T-helper 2 cell treated with Interferon-gamma antibody and Interleukin-4, amounts not matched to agents 100 ng/mL and 5 ng/mL, for 36 hours (primary cell): ENCODE measurements at regions not wholly inside any gene's neighbourhood (a gene's known extent, or its start where the extent isn't known, plus 50 kb on each side); places are given as distances from the start of the nearest gene placed in this dataset.

Source experiments
- intact Hi-C: fragments of 100-400 bp; cut with micrococcal nuclease; formaldehyde crosslinking; loops from one replicate; pipeline ENCODE4 v1.15.1; 2023

GRCh38 chr2:129654331-129654730 is 325.1 kb upstream of the RAB6C start:
- intact Hi-C loops: no loop called here

- intact Hi-C loops: no loop called here
These were observed 323.3 kb upstream of the RAB6C start for GRCh38 chr2:129656081-129656598.

- intact Hi-C loops: no loop called here
These were observed 321.0 kb upstream of the RAB6C start for GRCh38 chr2:129658430-129658829.

GRCh38 chr2:129661935-129662334 is 317.5 kb upstream of the RAB6C start:
- intact Hi-C loops: no loop called here

- intact Hi-C loops: no loop called here
These were observed 311.9 kb upstream of the RAB6C start for GRCh38 chr2:129667577-129667976.

- intact Hi-C loops: no loop called here
These were observed 306.9 kb upstream of the RAB6C start for GRCh38 chr2:129672521-129672920.

GRCh38 chr2:129673234-129673633 is 306.2 kb upstream of the RAB6C start:
- intact Hi-C loops: no loop called here

- intact Hi-C loops: no loop called here
These were observed 305.4 kb upstream of the RAB6C start for GRCh38 chr2:129673847-129674711.

- intact Hi-C loops: no loop called here
These were observed 300.7 kb upstream of the RAB6C start for GRCh38 chr2:129678751-129679150.

- intact Hi-C loops: no loop called here
These were observed 297.7 kb upstream of the RAB6C start for GRCh38 chr2:129681788-129682187.

GRCh38 chr2:129689653-129690448 is 289.6 kb upstream of the RAB6C start:
- intact Hi-C loops: no loop called here

- intact Hi-C loops: no loop called here
These were observed 284.0 kb upstream of the RAB6C start for GRCh38 chr2:129695496-129695895.

- intact Hi-C loops: no loop called here
These were observed 280.9 kb upstream of the RAB6C start for GRCh38 chr2:129698593-129698992.

GRCh38 chr2:129699781-129700573 is 279.5 kb upstream of the RAB6C start:
- intact Hi-C loops: no loop called here

- intact Hi-C loops: no loop called here
These were observed 276.9 kb upstream of the RAB6C start for GRCh38 chr2:129702416-129703176.

- intact Hi-C loops: no loop called here
These were observed 274.4 kb upstream of the RAB6C start for GRCh38 chr2:129705085-129705484.

GRCh38 chr2:129707800-129708199 is 271.7 kb upstream of the RAB6C start:
- intact Hi-C loops: no loop called here

- intact Hi-C loops: no loop called here
These were observed 271.1 kb upstream of the RAB6C start for GRCh38 chr2:129708221-129708967.

- intact Hi-C loops: no loop called here
These were observed 270.2 kb upstream of the RAB6C start for GRCh38 chr2:129709001-129709955.
